ENCODE measurements at regions not wholly inside any gene's neighbourhood (a gene's known extent, or its start where the extent isn't known, plus 50 kb on each side); places are given as distances from the start of the nearest gene placed in this dataset.

DNA sequence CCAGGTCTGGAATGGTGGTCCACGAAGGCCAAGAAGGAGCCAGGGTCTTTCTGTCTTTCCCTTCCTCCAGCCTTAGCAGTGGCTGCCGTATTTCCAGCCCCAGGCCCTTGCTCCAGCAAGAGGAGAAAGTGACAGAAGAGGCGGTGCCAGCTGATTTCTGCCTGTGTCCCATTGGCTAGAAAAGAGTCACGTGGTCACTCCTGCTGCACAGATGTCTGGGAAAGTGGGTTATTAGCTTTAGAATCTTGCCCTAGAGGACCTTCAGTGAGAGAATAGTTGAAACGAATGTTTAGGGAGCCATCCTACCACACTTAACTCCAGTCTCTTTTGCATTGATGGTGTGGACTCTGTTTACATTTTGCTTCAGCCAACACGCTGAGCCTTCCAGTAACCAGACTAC, 99.3 kb upstream of the BCOR start:
- TF ChIP-seq, protein P1, sequence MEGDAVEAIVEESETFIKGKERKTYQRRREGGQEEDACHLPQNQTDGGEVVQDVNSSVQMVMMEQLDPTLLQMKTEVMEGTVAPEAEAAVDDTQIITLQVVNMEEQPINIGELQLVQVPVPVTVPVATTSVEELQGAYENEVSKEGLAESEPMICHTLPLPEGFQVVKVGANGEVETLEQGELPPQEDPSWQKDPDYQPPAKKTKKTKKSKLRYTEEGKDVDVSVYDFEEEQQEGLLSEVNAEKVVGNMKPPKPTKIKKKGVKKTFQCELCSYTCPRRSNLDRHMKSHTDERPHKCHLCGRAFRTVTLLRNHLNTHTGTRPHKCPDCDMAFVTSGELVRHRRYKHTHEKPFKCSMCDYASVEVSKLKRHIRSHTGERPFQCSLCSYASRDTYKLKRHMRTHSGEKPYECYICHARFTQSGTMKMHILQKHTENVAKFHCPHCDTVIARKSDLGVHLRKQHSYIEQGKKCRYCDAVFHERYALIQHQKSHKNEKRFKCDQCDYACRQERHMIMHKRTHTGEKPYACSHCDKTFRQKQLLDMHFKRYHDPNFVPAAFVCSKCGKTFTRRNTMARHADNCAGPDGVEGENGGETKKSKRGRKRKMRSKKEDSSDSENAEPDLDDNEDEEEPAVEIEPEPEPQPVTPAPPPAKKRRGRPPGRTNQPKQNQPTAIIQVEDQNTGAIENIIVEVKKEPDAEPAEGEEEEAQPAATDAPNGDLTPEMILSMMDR (conservative IDR thresholded peaks at IDR 0.05): no peak
- no peak for TF ChIP-seq EZH2 (IDR thresholded peaks at IDR 0.05; ENCODE audit: low read depth)

All from PC-9 (cell line).